ENCODE measurements at regions not wholly inside any gene's neighbourhood (a gene's known extent, or its start where the extent isn't known, plus 50 kb on each side); places are given as distances from the start of the nearest gene placed in this dataset.

DNA sequence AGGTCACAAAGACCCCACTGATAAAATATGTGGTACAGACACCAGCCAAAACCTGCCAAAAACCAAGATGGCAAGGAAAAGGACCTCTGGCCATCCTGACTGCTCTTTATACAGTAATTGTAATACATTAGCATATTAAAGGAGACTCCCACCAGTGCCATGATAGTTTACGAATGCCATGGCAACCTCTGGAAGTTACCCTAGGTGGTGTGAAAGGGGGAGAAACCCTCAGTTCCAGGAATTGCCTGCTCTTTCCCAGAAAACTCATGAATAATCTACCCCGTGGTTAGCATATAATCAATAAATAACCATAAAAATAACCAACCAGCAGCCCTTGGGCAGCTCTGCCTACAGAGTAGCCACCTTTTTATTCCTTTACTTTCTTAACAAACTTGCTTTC is 129.8 kb upstream of the EPB41L3 start:
- Mint-ChIP-seq H3K27ac (ENCODE audit: unreplicated experiment) (no peak overlapping the region), H3K27me3 (ENCODE audit: unreplicated experiment) (peaks cover 10% of the 10 kb centered on the region), H3K36me3 (ENCODE audit: unreplicated experiment) (no peaks in the 10 kb centered on the region), H3K4me3 (ENCODE audit: unreplicated experiment) (no peak overlapping the region), H3K9me3 (ENCODE audit: unreplicated experiment) (no peaks in the 10 kb centered on the region), H3K4me1 (ENCODE audit: unreplicated experiment) (no peaks in the 10 kb centered on the region)
- no peak for DNase-seq (ENCODE audit: extremely low spot score, unreplicated experiment)
- TF ChIP-seq CTCF (IDR thresholded peaks at IDR 0.05) = no peak

- Mint-ChIP-seq H3K4me3 (ENCODE audit: unreplicated experiment) (no peak overlapping the region), H3K36me3 (ENCODE audit: unreplicated experiment) (no peaks in the 10 kb centered on the region), H3K27me3 (ENCODE audit: unreplicated experiment) (peaks cover 8% of the 10 kb centered on the region), H3K4me1 (ENCODE audit: unreplicated experiment) (no peaks in the 10 kb centered on the region), H3K9me3 (ENCODE audit: unreplicated experiment) (no peaks in the 10 kb centered on the region), H3K27ac (ENCODE audit: unreplicated experiment) (no peak overlapping the region)
- no peak for DNase-seq (ENCODE audit: extremely low spot score, unreplicated experiment)
- no peak for TF ChIP-seq CTCF (IDR thresholded peaks at IDR 0.05)
Measured at GRCh38 chr18:5669585-5669984, 125.8 kb upstream of the EPB41L3 start.

- DNase-seq (ENCODE audit: extremely low spot score, unreplicated experiment) = no peak
- no peaks in the 10 kb centered on the region for H3K4me1 Mint-ChIP-seq (ENCODE audit: unreplicated experiment)
- H3K27ac Mint-ChIP-seq (ENCODE audit: unreplicated experiment) = no peak overlapping the region
- no peaks in the 10 kb centered on the region for H3K9me3 Mint-ChIP-seq (ENCODE audit: unreplicated experiment)
- H3K27me3 Mint-ChIP-seq (ENCODE audit: unreplicated experiment) = peaks cover 11% of the 10 kb centered on the region
- TF ChIP-seq CTCF (IDR thresholded peaks at IDR 0.05) = no peak
- H3K4me3 Mint-ChIP-seq (ENCODE audit: unreplicated experiment) = no peak overlapping the region
- no peaks in the 10 kb centered on the region for H3K36me3 Mint-ChIP-seq (ENCODE audit: unreplicated experiment)
Measured at GRCh38 chr18:5668087-5668715, 124.4 kb upstream of the EPB41L3 start.

DNA sequence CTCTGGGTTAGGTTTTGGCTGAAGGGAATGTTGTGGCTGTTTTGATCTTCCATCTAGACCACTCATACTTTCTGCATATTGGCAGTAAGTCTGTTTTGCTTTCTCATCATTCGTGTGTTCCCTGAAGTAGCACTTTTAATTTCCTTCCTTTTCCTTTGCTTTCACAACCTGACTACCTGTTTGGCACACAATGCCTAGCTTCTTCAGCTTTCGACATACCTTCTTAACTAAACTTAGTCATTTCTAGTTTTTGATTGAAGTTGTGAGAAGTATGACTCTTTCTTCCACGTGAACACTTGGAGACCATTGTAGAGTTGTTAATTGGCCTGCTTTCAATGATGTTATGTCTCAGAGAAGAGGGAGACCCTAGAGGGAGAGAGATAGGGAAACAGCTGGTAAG is 123.6 kb upstream of the EPB41L3 start:
- H3K36me3 Mint-ChIP-seq (ENCODE audit: unreplicated experiment) = no peaks in the 10 kb centered on the region
- no peak overlapping the region for H3K27ac Mint-ChIP-seq (ENCODE audit: unreplicated experiment)
- no peaks in the 10 kb centered on the region for H3K4me1 Mint-ChIP-seq (ENCODE audit: unreplicated experiment)
- H3K4me3 Mint-ChIP-seq (ENCODE audit: unreplicated experiment) = no peak overlapping the region
- DNase-seq (ENCODE audit: extremely low spot score, unreplicated experiment) = no peak
- no peaks in the 10 kb centered on the region for H3K9me3 Mint-ChIP-seq (ENCODE audit: unreplicated experiment)
- TF ChIP-seq CTCF (IDR thresholded peaks at IDR 0.05) = no peak
- peaks cover 8% of the 10 kb centered on the region for H3K27me3 Mint-ChIP-seq (ENCODE audit: unreplicated experiment)

DNA sequence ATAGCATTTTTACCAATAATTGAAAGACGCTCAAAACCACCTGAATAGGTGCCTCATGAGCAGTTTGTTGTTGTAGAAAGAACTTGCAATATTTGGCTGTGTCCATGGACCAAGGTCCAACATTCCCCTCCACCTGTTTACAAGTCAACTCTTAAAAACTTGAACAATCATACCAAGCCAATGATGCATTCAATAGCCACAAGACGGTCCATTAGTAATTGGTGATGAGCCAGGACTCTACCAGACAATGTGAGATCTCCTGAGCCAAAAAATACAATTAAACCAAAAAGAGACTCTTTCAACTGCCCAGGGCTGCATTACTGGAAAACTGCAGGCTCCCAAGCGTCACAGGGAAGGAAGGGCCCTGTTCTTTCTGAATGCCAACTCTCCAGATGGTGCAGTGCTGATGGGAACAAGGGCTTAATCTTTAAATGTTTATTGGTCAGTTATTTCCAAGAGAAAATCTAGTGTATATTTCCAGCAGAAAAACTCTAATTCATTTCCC is 118.8 kb upstream of the EPB41L3 start:
- TF ChIP-seq CTCF (IDR thresholded peaks at IDR 0.05) = no peak
- Mint-ChIP-seq H3K27ac (ENCODE audit: unreplicated experiment) (no peak overlapping the region), H3K27me3 (ENCODE audit: unreplicated experiment) (peaks cover 6% of the 10 kb centered on the region), H3K4me1 (ENCODE audit: unreplicated experiment) (no peaks in the 10 kb centered on the region), H3K36me3 (ENCODE audit: unreplicated experiment) (no peaks in the 10 kb centered on the region), H3K9me3 (ENCODE audit: unreplicated experiment) (no peaks in the 10 kb centered on the region), H3K4me3 (ENCODE audit: unreplicated experiment) (no peak overlapping the region)
- no peak for DNase-seq (ENCODE audit: extremely low spot score, unreplicated experiment)
